ENCODE measurements at regions not wholly inside any gene's neighbourhood (a gene's known extent, or its start where the extent isn't known, plus 50 kb on each side); places are given as distances from the start of the nearest gene placed in this dataset.
"Not testable (repeated sequence)": the region's sequence is repeated elsewhere in the genome, so short reads cannot be mapped to it uniquely, and the experiment has no call there.

- not testable (repeated sequence) for DNase-seq, H3K27me3 Mint-ChIP-seq, H3K4me3 Mint-ChIP-seq, H3K4me1 Mint-ChIP-seq, ATAC-seq, H3K9me3 Mint-ChIP-seq, H3K27ac Mint-ChIP-seq
Measured at GRCh38 chr20:47957989-47958801, 172.9 kb upstream of the SULF2 start.

- DNase-seq (no peak), ATAC-seq (no peak)
- H3K27me3 Mint-ChIP-seq: peaks cover 15% of the 10 kb centered on the region
- H3K4me1 Mint-ChIP-seq: no peaks in the 10 kb centered on the region
- H3K27ac Mint-ChIP-seq: no peak overlapping the region
- H3K9me3 Mint-ChIP-seq: no peaks in the 10 kb centered on the region
- H3K4me3 Mint-ChIP-seq: no peak overlapping the region
Measured at GRCh38 chr20:47957135-47957534, 171.9 kb upstream of the SULF2 start.

DNA sequence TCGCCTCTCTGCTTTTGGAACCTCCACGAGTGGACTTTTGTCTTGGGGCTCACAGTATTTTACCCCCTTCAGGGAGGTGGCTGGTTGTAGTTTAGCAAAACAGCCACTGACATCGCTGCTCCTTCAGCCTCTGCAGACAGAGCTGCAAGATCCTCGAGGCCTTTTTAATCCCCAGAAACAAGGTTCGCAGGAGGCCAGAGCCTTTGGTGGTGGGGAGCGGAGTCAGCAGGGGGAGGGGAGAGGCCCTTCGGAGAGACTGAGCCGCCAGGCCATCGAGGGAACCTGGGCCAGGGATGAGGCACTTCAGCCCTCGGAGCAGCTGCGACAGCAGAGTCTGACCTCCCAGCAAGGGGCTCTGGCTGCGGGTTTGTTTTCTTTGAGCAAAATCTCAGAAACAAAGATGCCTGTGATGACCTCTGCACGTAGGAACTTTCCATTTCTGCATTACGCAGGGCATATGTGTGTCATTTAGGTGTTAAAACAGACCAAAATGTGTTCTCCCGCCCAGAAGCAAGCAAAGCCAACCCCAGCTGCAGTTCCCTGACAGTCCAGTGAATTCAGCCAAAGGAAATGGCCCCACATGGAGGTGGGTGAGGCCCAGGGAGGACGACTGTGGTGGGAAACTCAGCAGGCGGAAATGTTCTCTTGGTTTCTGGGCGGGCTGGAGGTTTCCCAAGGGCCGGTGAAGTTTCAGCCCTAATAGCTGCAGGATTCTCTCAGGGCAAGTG lies 171.2 kb upstream of the SULF2 start:
- peaks cover 15% of the 10 kb centered on the region for H3K27me3 Mint-ChIP-seq
- H3K27ac Mint-ChIP-seq: no peak overlapping the region
- H3K9me3 Mint-ChIP-seq: no peaks in the 10 kb centered on the region
- ATAC-seq (no peak), DNase-seq (no peak)
- H3K4me3 Mint-ChIP-seq: no peak overlapping the region
- no peaks in the 10 kb centered on the region for H3K4me1 Mint-ChIP-seq

DNA sequence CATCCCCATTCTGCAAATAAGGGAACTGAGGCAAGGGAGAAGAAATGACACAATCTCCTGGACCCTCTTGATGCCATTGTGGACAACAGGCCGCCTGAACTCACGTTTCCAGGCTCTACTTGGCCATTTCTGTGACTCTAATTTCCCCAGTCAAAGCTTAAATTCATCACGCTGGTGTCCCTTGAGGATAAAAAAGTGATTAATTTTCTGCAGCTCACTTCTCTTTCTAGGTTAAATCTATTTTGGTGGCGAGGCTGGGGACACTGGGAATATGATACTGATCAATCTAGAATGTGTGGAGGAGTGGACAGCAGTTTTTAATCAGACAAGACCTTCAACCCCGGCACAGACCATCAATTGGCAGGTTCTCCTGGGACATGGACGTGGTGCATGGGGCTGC lies 168.2 kb upstream of the SULF2 start:
- Mint-ChIP-seq H3K27ac (no peak overlapping the region), H3K4me3 (no peak overlapping the region), H3K4me1 (no peaks in the 10 kb centered on the region)

GRCh38 chr20:47952023-47952564 lies 166.8 kb upstream of the SULF2 start:
- no peak for DNase-seq
- Mint-ChIP-seq H3K27ac (no peak overlapping the region), H3K9me3 (no peaks in the 10 kb centered on the region), H3K4me3 (no peak overlapping the region), H3K27me3 (peaks cover 8% of the 10 kb centered on the region), H3K4me1 (no peaks in the 10 kb centered on the region)
- no peak for ATAC-seq

More for the DNA sequence above, 168.2 kb upstream of the SULF2 start:
- DNase-seq: no peak
- no peaks in the 10 kb centered on the region for H3K9me3 Mint-ChIP-seq
- ATAC-seq: no peak
- H3K27me3 Mint-ChIP-seq: peaks cover 7% of the 10 kb centered on the region

DNA sequence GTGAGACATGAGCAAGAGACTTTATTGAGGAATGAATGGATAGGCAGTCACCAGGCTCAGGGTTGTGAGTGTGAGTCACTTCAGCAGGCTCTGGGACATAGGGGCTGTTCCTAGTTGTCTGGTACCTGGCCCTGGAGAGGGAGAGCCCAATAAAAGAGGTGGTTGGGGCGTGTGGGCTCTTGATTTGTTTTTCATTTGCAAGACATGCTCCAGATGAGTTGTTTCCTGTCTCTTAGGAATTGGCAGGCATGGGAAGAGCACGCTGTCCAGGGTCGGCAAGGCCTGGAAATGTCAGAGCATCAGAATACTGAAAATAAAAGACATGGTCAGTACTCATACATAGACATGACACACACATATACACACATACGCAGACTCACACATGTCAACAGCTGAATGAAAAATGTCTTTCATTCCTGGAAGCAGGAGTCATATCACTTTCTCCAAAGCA lies 166.3 kb upstream of the SULF2 start:
- Mint-ChIP-seq H3K27ac (no peak overlapping the region), H3K27me3 (peaks cover 13% of the 10 kb centered on the region), H3K4me3 (no peak overlapping the region), H3K4me1 (no peaks in the 10 kb centered on the region), H3K9me3 (no peaks in the 10 kb centered on the region)
- ATAC-seq (no peak), DNase-seq (no peak)

GRCh38 chr20:47950913-47951283 lies 165.6 kb upstream of the SULF2 start:
- Mint-ChIP-seq H3K27ac (no peak overlapping the region), H3K4me1 (no peaks in the 10 kb centered on the region), H3K4me3 (no peak overlapping the region), H3K9me3 (no peaks in the 10 kb centered on the region), H3K27me3 (peaks cover 20% of the 10 kb centered on the region)
- no peak for DNase-seq
- no peak for ATAC-seq

DNA sequence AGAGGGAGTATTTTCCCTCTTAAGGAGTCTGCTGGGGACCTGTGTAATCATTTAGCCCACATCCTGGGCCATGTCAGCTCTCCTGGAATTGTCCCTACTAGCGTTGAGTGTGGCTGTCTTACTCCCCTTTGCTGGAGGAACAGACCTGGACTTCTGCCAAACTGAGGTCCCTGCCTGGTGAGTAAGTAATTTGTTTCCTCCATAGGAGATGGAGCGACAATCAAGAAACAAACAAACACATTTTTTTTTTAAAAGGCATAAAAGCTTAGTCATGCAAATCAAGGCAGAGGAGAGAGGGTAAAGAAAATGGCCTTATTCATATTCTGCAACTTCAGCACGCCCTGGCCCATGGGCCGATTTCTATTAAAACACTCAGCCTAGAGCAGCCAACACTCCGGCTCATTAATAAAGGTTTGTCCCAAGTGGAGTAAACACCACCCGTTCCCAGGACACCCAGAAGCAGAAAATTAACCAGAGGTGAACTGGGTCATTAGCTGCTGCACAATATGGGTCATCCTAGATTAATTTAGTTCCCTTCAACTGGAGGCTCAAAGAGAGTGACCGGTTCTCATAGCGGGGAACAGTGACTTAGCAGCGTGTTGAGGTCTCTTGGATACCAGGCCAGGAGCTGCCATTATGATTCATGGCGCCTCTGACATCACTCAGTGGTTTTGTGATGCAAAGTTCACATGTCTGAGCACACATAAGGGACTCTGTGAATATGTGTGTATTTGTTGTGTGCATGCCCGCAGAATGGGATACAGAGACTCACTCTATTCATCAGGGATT lies 165.0 kb upstream of the SULF2 start:
- peaks cover 25% of the 10 kb centered on the region for H3K27me3 Mint-ChIP-seq

DNA sequence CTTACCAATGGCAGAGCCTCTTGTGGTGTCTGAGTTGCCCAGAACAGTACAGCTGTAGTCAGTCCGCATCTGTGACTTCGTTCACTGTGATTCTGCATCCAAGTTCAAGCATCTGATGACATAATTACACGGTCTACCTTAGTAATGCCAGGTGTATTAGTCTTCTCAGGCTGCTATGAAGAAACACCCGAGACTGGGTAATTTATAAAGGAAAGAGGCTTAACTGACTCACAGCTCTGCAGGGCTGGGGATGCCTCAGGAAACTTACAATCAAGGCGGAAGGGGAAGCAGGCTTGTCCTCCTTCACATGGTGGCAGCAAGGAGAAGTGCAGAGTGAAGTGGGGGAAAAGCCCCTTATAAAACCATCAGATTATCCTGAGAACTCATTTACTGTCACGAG lies 163.9 kb upstream of the SULF2 start:
- no peak for DNase-seq
- H3K4me3 Mint-ChIP-seq: no peak overlapping the region
- H3K4me1 Mint-ChIP-seq: no peaks in the 10 kb centered on the region
- H3K27ac Mint-ChIP-seq: no peak overlapping the region
- H3K27me3 Mint-ChIP-seq: peaks cover 26% of the 10 kb centered on the region
- H3K9me3 Mint-ChIP-seq: no peaks in the 10 kb centered on the region
- ATAC-seq: no peak

More for the DNA sequence above, 165.0 kb upstream of the SULF2 start:
- H3K4me1 Mint-ChIP-seq: no peaks in the 10 kb centered on the region
- DNase-seq (no peak), ATAC-seq (no peak)
- H3K9me3 Mint-ChIP-seq: no peaks in the 10 kb centered on the region
- H3K27ac Mint-ChIP-seq: no peak overlapping the region
- no peak overlapping the region for H3K4me3 Mint-ChIP-seq

GRCh38 chr20:47944682-47945081 lies 159.4 kb upstream of the SULF2 start:
- Mint-ChIP-seq H3K27ac (no peak overlapping the region), H3K4me3 (no peak overlapping the region), H3K27me3 (peaks cover 18% of the 10 kb centered on the region), H3K9me3 (no peaks in the 10 kb centered on the region), H3K4me1 (no peaks in the 10 kb centered on the region)
- DNase-seq: no peak
- ATAC-seq: no peak

DNA sequence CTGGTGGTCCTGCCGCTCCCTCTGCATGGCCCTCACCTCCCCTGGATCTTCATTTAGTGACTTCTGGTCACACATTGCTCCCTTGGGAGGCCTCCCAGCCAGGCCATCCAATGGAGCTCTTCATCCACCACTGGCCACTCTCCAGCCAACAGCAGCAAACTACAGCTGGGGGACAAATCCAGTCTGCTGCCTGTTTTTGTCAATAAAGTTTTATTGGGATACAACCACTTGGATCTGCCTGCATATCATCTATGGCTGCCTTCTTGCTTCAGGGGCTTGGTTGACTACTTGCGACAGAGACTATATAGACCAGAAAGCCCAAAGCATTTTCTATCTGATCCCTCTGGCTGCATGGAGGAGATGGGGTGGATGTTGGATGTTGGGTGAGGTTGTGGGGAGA lies 156.6 kb upstream of the SULF2 start:
- Mint-ChIP-seq H3K4me1 (no peaks in the 10 kb centered on the region), H3K27ac (no peak overlapping the region), H3K4me3 (no peak overlapping the region), H3K27me3 (peaks cover 16% of the 10 kb centered on the region), H3K9me3 (no peaks in the 10 kb centered on the region)
- ATAC-seq: no peak
- no peak for DNase-seq

GRCh38 chr20:47940101-47940813 lies 155.0 kb upstream of the SULF2 start:
- no peak for ATAC-seq
- H3K27me3 Mint-ChIP-seq: no peaks in the 10 kb centered on the region
- H3K4me3 Mint-ChIP-seq: no peak overlapping the region
- H3K27ac Mint-ChIP-seq: no peak overlapping the region
- DNase-seq: no peak
- no peaks in the 10 kb centered on the region for H3K9me3 Mint-ChIP-seq
- H3K4me1 Mint-ChIP-seq: no peaks in the 10 kb centered on the region

GRCh38 chr20:47936612-47937011 lies 151.3 kb upstream of the SULF2 start:
- H3K4me3 Mint-ChIP-seq: no peak overlapping the region
- DNase-seq (no peak), ATAC-seq (no peak)
- H3K27ac Mint-ChIP-seq: no peak overlapping the region
- H3K4me1 Mint-ChIP-seq: no peaks in the 10 kb centered on the region
- H3K27me3 Mint-ChIP-seq: no peaks in the 10 kb centered on the region
- H3K9me3 Mint-ChIP-seq: no peaks in the 10 kb centered on the region

DNA sequence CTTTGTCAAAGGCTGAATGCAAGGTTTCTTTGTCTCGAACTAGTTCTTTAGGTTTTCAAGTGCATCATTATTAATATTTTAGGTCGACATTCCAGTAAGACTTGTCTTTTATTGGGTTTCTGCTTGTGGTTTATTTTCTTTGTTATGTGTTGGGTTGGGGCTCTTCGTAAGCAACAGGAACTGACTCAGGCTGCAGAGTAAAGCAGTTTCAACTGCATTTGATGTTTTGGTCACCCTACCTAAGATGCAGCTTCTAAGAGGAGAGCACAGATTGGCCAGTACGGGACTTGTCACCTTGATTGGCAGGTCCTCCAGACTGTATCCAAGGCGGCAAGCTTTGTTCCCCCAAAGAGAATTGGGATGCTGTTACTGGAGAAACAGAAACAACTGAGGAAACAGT lies 149.5 kb upstream of the SULF2 start:
- no peaks in the 10 kb centered on the region for H3K27me3 Mint-ChIP-seq
- ATAC-seq (no peak), DNase-seq (no peak)
- no peaks in the 10 kb centered on the region for H3K4me1 Mint-ChIP-seq
- no peak overlapping the region for H3K4me3 Mint-ChIP-seq
- no peaks in the 10 kb centered on the region for H3K9me3 Mint-ChIP-seq
- no peak overlapping the region for H3K27ac Mint-ChIP-seq

- Mint-ChIP-seq H3K27ac (no peak overlapping the region), H3K4me3 (no peak overlapping the region), H3K9me3 (peaks cover 0 to 3% of the 10 kb centered on the region in 2 donors), H3K27me3 (no peaks in the 10 kb centered on the region), H3K4me1 (no peaks in the 10 kb centered on the region)
- DNase-seq (no peak), ATAC-seq (no peak)
Measured at GRCh38 chr20:47931443-47931842, 146.2 kb upstream of the SULF2 start.
